WERI-Rb-1 (cell line): ENCODE measurements at regions not wholly inside any gene's neighbourhood (a gene's known extent, or its start where the extent isn't known, plus 50 kb on each side); places are given as distances from the start of the nearest gene placed in this dataset.

ENCODE experiments used
- DNase-seq: peaks from one replicate; pipeline ENCODE4 v3.0.0-alpha.2; 2020
- H3K27ac ChIP-seq: fragments of 250-450 bp; sonication (Bioruptor Pico); 2 replicates; pipeline ENCODE4 v1.5.1; 2020; ENCODE audit warnings: mild to moderate bottlenecking, moderate library complexity
- H3K27me3 ChIP-seq: fragments of 250-450 bp; sonication (Bioruptor Pico); 2 replicates; pipeline ENCODE4 v1.5.1; 2021; ENCODE audit warnings: mild to moderate bottlenecking, low read depth, moderate library complexity; ENCODE audit not compliant: insufficient read depth, severe bottlenecking
- H3K36me3 ChIP-seq: fragments of 250-450 bp; sonication (Bioruptor Pico); 2 replicates; pipeline ENCODE4 v1.5.1; 2020; ENCODE audit warnings: mild to moderate bottlenecking, moderate library complexity
- H3K4me3 ChIP-seq: 2 replicates; pipeline ENCODE4 v1.5.1; 2011; ENCODE audit warnings: low read depth, mild to moderate bottlenecking, control low read depth, low read length
- H3K9me3 ChIP-seq: fragments of 250-450 bp; sonication (Bioruptor Pico); 2 replicates; pipeline ENCODE4 v1.5.1; 2021; ENCODE audit warnings: mild to moderate bottlenecking, moderate library complexity; ENCODE audit not compliant: severe bottlenecking
- CTCF ChIP-seq: IDR thresholded peaks from 2 replicates; pipeline ENCODE4 v1.5.1; 2011; ENCODE audit warnings: low read depth, mild to moderate bottlenecking, control low read depth, inconsistent platforms, low read length

- TF ChIP-seq CTCF = no peak
- Histone ChIP-seq H3K36me3 (no peaks in the 10 kb centered on the region), H3K27ac (no peak overlapping the region), H3K4me3 (no peak overlapping the region), H3K9me3 (no peaks in the 10 kb centered on the region), H3K27me3 (no peaks in the 10 kb centered on the region)
- DNase-seq = no peak
These were observed 616.0 kb upstream of the BTBD3 start for GRCh38 chr20:11301699-11302098.

GRCh38 chr20:11302436-11302835 is 615.3 kb upstream of the BTBD3 start:
- no peak overlapping the region for H3K4me3 ChIP-seq
- TF ChIP-seq CTCF = no peak
- no peak for DNase-seq
- H3K27me3 ChIP-seq = no peaks in the 10 kb centered on the region
- H3K36me3 ChIP-seq = no peaks in the 10 kb centered on the region
- H3K27ac ChIP-seq = no peak overlapping the region
- H3K9me3 ChIP-seq = no peaks in the 10 kb centered on the region

- no peak overlapping the region for H3K4me3 ChIP-seq
- no peak for DNase-seq
- no peak for TF ChIP-seq CTCF
- H3K36me3 ChIP-seq = no peaks in the 10 kb centered on the region
- H3K27ac ChIP-seq = no peak overlapping the region
- H3K9me3 ChIP-seq = no peaks in the 10 kb centered on the region
- H3K27me3 ChIP-seq = no peaks in the 10 kb centered on the region
These were observed 612.9 kb upstream of the BTBD3 start for GRCh38 chr20:11304795-11305194.

- no peaks in the 10 kb centered on the region for H3K36me3 ChIP-seq
- H3K4me3 ChIP-seq = no peak overlapping the region
- TF ChIP-seq CTCF = no peak
- H3K9me3 ChIP-seq = no peaks in the 10 kb centered on the region
- H3K27ac ChIP-seq = no peak overlapping the region
- no peaks in the 10 kb centered on the region for H3K27me3 ChIP-seq
- DNase-seq = no peak
These were observed 612.3 kb upstream of the BTBD3 start for GRCh38 chr20:11305406-11305805.

GRCh38 chr20:11311659-11312224 is 606.0 kb upstream of the BTBD3 start:
- TF ChIP-seq CTCF = no peak
- H3K27me3 ChIP-seq = no peaks in the 10 kb centered on the region
- no peak overlapping the region for H3K27ac ChIP-seq
- H3K9me3 ChIP-seq = no peaks in the 10 kb centered on the region
- H3K36me3 ChIP-seq = no peaks in the 10 kb centered on the region
- no peak overlapping the region for H3K4me3 ChIP-seq
- DNase-seq = no peak

- TF ChIP-seq CTCF = no peak
- Histone ChIP-seq H3K36me3 (no peaks in the 10 kb centered on the region), H3K9me3 (peaks cover 5% of the 10 kb centered on the region), H3K4me3 (no peak overlapping the region), H3K27me3 (no peaks in the 10 kb centered on the region), H3K27ac (no peak overlapping the region)
- no peak for DNase-seq
These were observed 602.2 kb upstream of the BTBD3 start for GRCh38 chr20:11315525-11315924.
